Fibroblast of the aortic adventitia (primary cell): ENCODE measurements at regions not wholly inside any gene's neighbourhood (a gene's known extent, or its start where the extent isn't known, plus 50 kb on each side); places are given as distances from the start of the nearest gene placed in this dataset.

ENCODE experiments used
- DNase-seq: peaks from one replicate; pipeline ENCODE4 v3.0.0-alpha.2; 2010; ENCODE audit warnings: low read depth
- H3K4me3 ChIP-seq: 2 replicates; pipeline ENCODE4 v1.5.1; 2011; ENCODE audit warnings: low read depth, mild to moderate bottlenecking, control low read depth, low read length, moderate library complexity
- TF ChIP-seq, protein P1 (sequence below): IDR thresholded peaks from 2 replicates; pipeline ENCODE4 v1.5.1; 2011; ENCODE audit warnings: mild to moderate bottlenecking, low read length, control low read depth, inconsistent platforms; ENCODE audit not compliant: insufficient read depth

DNA sequence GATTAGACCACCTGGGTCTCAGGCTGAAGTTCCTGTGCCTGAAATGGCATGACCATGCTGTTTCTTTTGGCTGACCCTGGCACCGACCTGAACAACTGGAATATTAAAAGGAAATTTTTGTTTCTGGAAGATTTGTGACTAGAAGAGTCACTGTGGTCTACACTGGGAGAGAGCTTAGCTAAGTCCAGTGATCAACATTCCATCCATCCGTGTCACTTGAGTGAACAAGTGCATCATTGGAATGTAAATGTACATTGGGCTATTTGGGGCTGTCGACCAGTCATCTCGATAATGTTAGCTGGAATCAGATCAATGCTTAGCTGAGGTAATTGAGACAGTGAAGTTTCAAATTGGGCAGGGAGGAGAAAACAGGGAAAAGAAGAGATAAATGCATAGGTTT is 95.4 kb upstream of the CCDC85A start:
- DNase-seq: no peak
- TF ChIP-seq, protein P1, sequence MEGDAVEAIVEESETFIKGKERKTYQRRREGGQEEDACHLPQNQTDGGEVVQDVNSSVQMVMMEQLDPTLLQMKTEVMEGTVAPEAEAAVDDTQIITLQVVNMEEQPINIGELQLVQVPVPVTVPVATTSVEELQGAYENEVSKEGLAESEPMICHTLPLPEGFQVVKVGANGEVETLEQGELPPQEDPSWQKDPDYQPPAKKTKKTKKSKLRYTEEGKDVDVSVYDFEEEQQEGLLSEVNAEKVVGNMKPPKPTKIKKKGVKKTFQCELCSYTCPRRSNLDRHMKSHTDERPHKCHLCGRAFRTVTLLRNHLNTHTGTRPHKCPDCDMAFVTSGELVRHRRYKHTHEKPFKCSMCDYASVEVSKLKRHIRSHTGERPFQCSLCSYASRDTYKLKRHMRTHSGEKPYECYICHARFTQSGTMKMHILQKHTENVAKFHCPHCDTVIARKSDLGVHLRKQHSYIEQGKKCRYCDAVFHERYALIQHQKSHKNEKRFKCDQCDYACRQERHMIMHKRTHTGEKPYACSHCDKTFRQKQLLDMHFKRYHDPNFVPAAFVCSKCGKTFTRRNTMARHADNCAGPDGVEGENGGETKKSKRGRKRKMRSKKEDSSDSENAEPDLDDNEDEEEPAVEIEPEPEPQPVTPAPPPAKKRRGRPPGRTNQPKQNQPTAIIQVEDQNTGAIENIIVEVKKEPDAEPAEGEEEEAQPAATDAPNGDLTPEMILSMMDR: no peak
- no peak overlapping the region for H3K4me3 ChIP-seq

DNA sequence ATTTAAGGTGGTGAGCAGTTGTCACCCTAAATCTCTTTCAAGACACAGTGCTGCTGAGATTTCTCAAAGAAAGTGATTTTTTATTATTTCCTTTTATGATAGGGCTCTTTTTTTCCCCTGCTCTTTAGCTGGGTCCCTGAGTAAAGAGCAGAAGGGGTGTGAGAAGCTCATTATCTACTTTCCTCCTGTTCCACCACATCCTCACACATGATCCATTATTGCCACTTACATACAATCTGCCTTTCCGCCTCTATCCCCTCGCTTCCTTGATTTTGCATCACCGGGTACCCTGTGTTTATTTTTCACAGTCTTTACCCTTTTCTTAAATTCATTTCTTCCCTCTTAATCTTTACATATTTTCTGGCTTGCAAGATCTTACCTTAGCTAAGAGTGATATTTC is 93.9 kb upstream of the CCDC85A start:
- H3K4me3 ChIP-seq: no peak overlapping the region
- no peak for DNase-seq
- TF ChIP-seq, protein P1: no peak

DNA sequence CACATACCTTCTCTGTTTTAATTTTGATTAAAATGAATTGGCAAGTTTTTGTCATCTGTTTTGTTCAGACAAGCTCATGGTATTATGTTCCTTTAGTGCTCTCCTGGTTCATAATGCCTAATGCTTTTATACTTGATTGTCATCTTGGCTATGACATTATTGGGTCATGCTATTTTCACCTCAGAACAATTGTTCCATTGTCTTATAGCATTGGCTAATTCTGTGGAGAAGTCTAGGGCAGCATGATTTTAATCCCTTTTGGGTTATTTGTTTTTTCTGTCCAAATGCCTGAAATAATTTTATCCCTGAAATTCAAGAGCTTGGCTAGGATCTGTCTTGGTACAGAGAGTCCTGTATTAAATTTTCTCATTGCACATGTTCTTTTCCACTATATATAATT is 83.8 kb upstream of the CCDC85A start:
- H3K4me3 ChIP-seq: no peak overlapping the region
- TF ChIP-seq, protein P1: no peak
- DNase-seq: no peak

DNA sequence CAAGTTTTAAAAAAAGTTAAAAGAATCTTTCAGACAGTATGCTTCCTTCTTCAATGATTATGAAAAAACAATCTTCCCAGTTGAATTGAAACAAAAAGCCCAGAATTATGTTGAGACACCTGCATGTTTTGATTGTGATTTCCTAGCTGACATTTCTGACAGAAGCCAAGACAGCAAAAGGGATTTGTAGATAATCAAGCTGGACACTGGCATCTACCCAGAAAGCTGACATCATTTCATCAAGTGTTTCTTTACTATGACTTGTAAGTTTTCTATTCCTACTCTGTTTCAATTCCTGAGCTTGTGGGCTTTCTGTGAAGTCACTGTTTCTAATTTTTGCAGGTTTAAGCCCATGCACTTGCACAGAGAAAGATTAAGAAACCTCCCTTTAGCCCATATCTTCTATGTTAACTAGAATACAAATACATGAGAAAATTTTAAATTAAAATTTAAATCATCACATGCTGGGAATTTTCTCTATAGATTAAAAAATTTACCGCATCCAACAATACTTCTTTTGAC is 82.9 kb upstream of the CCDC85A start:
- TF ChIP-seq, protein P1: no peak
- DNase-seq: no peak
- no peak overlapping the region for H3K4me3 ChIP-seq

DNA sequence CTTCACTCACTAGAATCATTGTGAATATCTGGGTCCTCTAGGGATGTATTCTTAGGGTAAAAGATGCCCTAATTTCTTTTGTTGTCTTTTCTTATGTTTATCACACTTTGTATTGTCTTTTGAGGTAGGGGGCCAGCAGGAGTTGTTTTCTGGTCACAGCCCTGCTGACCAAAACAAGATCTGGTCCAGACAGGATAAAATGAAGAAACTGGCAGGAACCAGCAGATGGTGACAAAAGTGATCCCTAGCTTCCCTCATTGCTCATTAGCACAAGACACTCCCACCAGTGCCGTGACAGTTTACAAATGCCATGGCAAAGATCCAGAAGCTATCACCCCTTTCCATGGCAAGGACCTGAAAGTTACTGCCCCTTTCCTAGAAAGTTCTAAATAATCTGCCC is 81.7 kb upstream of the CCDC85A start:
- no peak overlapping the region for H3K4me3 ChIP-seq
- TF ChIP-seq, protein P1: no peak
- DNase-seq: no peak

DNA sequence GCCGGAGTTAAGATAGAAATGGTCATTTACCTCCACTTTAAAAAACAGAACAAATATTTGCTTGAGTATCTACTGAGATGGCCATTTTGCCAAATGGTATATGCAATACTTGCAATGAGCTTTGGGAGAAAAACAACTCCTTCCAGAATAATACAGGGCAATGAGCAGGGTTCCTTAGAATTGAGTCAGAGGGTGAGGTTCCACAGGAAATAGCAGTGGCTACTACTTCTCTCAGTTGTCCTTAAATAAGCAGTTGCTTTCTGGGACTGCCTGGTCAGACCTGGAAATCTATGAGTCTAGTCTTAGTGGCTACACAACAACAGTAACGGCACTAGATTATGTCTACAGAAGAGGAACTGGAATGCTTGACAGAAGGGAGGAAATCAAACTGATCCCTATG is 80.9 kb upstream of the CCDC85A start:
- TF ChIP-seq, protein P1: no peak
- peak; percentile 42 for DNase-seq
- no peak overlapping the region for H3K4me3 ChIP-seq

DNA sequence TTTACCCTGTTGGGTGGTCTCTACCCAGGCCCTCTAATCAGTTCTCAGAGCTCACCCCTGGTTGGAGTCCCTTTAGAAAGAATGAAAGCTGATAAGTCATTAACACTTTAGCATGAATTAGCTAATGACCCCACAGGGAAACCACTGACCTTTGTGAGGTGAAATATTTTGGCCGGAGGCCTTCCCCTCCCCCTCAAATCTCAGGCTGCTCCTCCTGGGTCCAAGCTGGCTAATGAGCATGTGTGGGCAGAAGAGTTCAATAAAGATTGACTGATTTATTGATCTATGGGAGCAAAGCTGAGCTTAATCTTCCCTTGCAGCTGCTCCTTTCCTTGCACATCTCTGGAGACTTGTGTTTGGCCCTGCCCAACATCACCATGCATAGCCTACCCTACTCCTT is 78.8 kb upstream of the CCDC85A start:
- no peak overlapping the region for H3K4me3 ChIP-seq
- TF ChIP-seq, protein P1: no peak
- no peak for DNase-seq
